ENCODE measurements at regions not wholly inside any gene's neighbourhood (a gene's known extent, or its start where the extent isn't known, plus 50 kb on each side); places are given as distances from the start of the nearest gene placed in this dataset.
"Not testable (repeated sequence)": the region's sequence is repeated elsewhere in the genome, so short reads cannot be mapped to it uniquely, and the experiment has no call there.

DNA sequence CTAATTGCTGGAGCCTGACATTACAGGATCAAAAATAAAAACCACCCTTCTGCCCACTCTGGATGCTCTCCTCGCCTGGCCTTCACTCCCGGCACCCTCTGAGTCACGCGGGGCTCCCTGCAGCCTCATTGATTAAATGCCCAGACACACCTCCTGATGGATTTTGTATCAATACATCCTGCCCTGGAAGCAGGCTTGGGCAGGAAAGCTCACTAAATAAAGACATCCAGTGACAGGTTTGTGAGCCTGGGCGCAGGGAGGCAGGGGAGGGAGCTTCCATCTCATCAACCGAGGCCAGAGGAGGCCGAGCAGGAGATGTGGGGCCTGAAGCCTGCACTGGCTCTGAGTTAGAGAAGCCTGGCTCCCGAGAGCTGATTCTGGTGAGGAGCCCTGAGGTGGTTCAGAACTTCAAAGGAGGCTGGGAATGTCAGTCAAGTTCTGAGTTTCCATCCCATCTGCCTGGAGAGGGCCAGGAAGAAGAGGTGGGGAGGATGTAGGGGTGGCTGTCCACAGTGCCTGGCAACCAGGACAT lies 318.6 kb downstream of the ADGRD1 start:
- TF ChIP-seq, protein P1, sequence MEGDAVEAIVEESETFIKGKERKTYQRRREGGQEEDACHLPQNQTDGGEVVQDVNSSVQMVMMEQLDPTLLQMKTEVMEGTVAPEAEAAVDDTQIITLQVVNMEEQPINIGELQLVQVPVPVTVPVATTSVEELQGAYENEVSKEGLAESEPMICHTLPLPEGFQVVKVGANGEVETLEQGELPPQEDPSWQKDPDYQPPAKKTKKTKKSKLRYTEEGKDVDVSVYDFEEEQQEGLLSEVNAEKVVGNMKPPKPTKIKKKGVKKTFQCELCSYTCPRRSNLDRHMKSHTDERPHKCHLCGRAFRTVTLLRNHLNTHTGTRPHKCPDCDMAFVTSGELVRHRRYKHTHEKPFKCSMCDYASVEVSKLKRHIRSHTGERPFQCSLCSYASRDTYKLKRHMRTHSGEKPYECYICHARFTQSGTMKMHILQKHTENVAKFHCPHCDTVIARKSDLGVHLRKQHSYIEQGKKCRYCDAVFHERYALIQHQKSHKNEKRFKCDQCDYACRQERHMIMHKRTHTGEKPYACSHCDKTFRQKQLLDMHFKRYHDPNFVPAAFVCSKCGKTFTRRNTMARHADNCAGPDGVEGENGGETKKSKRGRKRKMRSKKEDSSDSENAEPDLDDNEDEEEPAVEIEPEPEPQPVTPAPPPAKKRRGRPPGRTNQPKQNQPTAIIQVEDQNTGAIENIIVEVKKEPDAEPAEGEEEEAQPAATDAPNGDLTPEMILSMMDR (conservative IDR thresholded peaks at IDR 0.05; ENCODE audit: low read depth, low read length) = not testable (repeated sequence)
- TF ChIP-seq EZH2 (IDR thresholded peaks at IDR 0.05; ENCODE audit: borderline replicate concordance, low read depth, low read length, poor library complexity, severe bottlenecking) = not testable (repeated sequence)
